Neural progenitor cell (in vitro differentiated cells): ENCODE measurements at regions not wholly inside any gene's neighbourhood (a gene's known extent, or its start where the extent isn't known, plus 50 kb on each side); places are given as distances from the start of the nearest gene placed in this dataset.

ENCODE experiments used
- DNase-seq: peaks from one replicate; pipeline ENCODE4 v3.0.0-alpha.2; 2016; ENCODE audit warnings: low spot score
- H2AFZ ChIP-seq: fragments of 200-600 bp; sonication (generic); replicated peaks from 2 replicates; pipeline ENCODE4 v1.6.1; 2016; ENCODE audit warnings: antibody characterized with exemption
- H3F3A ChIP-seq: fragments of 200-600 bp; sonication (generic); 2 replicates; pipeline ENCODE4 v1.6.1; 2016; ENCODE audit warnings: antibody characterized with exemption, low read depth
- H3K27ac ChIP-seq: fragments of 200-600 bp; sonication (generic); 2 replicates; pipeline ENCODE4 v1.5.1; 2016; ENCODE audit warnings: mild to moderate bottlenecking
- H3K27me3 ChIP-seq: fragments of 200-600 bp; sonication (generic); 2 replicates; pipeline ENCODE4 v1.6.1; 2016; ENCODE audit warnings: mild to moderate bottlenecking, moderate library complexity
- H3K36me3 ChIP-seq: fragments of 200-600 bp; sonication (generic); 2 replicates; pipeline ENCODE4 v1.5.1; 2016
- H3K4me1 ChIP-seq: fragments of 200-600 bp; sonication (generic); 2 replicates; pipeline ENCODE4 v1.6.1; 2016; ENCODE audit warnings: mixed run types
- H3K4me2 ChIP-seq: fragments of 200-600 bp; sonication (generic); 2 replicates; pipeline ENCODE4 v1.6.1; 2016
- H3K4me3 ChIP-seq: fragments of 200-600 bp; sonication (generic); 2 replicates; pipeline ENCODE4 v1.5.1; 2016
- H3K79me2 ChIP-seq: fragments of 200-600 bp; sonication (generic); 2 replicates; pipeline ENCODE4 v1.6.1; 2016; ENCODE audit warnings: low read depth
- H3K9ac ChIP-seq: fragments of 200-600 bp; sonication (generic); 2 replicates; pipeline ENCODE4 v1.6.1; 2016
- H3K9me3 ChIP-seq: fragments of 200-600 bp; sonication (generic); 2 replicates; pipeline ENCODE4 v1.5.1; 2016; ENCODE audit warnings: low read depth
- H4K20me1 ChIP-seq: fragments of 200-600 bp; sonication (generic); 2 replicates; pipeline ENCODE4 v1.6.1; 2016; ENCODE audit warnings: low read depth
- H3K27ac Mint-ChIP-seq: 3 replicates; pipeline ENCODE4 v1.8.0; 2021; ENCODE audit warnings: mixed read lengths
- H3K27me3 Mint-ChIP-seq: 2 replicates; pipeline ENCODE4 v1.8.0; 2022; ENCODE audit warnings: low read depth, mild to moderate bottlenecking, inconsistent platforms, moderate library complexity, mixed read lengths; ENCODE audit not compliant: insufficient read depth
- H3K36me3 Mint-ChIP-seq: 3 replicates; pipeline ENCODE4 v1.8.0; 2021; ENCODE audit warnings: mixed read lengths
- H3K4me1 Mint-ChIP-seq: 3 replicates; pipeline ENCODE4 v1.8.0; 2021; ENCODE audit warnings: mixed read lengths
- H3K4me3 Mint-ChIP-seq: 3 replicates; pipeline ENCODE4 v1.8.0; 2021; ENCODE audit warnings: mild to moderate bottlenecking, moderate library complexity, mixed read lengths
- H3K9me3 Mint-ChIP-seq: 3 replicates; pipeline ENCODE4 v1.8.0; 2020; ENCODE audit warnings: mixed read lengths
- CTCF ChIP-seq: fragments of 200-600 bp; sonication (generic); IDR thresholded peaks from 2 replicates; pipeline ENCODE4 v1.5.1; 2017; ENCODE audit warnings: antibody characterized with exemption, mild to moderate bottlenecking
- EZH2 ChIP-seq: fragments of 200-600 bp; sonication (generic); IDR thresholded peaks from 2 replicates; pipeline ENCODE4 v1.6.1; 2017; ENCODE audit warnings: antibody characterized with exemption, mild to moderate bottlenecking, moderate library complexity
- EZH2phosphoT487 ChIP-seq: fragments of 200-600 bp; sonication (generic); IDR thresholded peaks from 2 replicates; pipeline ENCODE4 v1.6.1; 2017; ENCODE audit warnings: antibody characterized with exemption

- H3K9ac ChIP-seq: no peak overlapping the region
- H3K4me1 ChIP-seq: no peaks in the 10 kb centered on the region
- DNase-seq: no peak
- no peaks in the 10 kb centered on the region for H3K4me1 Mint-ChIP-seq
- H3K36me3 Mint-ChIP-seq: peaks cover 7% of the 10 kb centered on the region
- no peaks in the 10 kb centered on the region for H3K79me2 ChIP-seq
- H3K36me3 ChIP-seq: no peaks in the 10 kb centered on the region
- H3F3A ChIP-seq: no peaks in the 10 kb centered on the region
- TF ChIP-seq EZH2 (no peak), CTCF (no peak), EZH2phosphoT487 (no peak)
- H3K27ac ChIP-seq: no peak overlapping the region
- peaks cover 2% of the 10 kb centered on the region for H3K9me3 Mint-ChIP-seq
- no peak overlapping the region for H2AFZ ChIP-seq
- H3K4me3 Mint-ChIP-seq: no peak overlapping the region
- no peak overlapping the region for H3K4me2 ChIP-seq
- no peak overlapping the region for H3K27ac Mint-ChIP-seq
- H3K4me3 ChIP-seq: no peak overlapping the region
- no peaks in the 10 kb centered on the region for H3K27me3 ChIP-seq
- H3K27me3 Mint-ChIP-seq: peaks cover 3% of the 10 kb centered on the region
- H3K9me3 ChIP-seq: no peaks in the 10 kb centered on the region
- H4K20me1 ChIP-seq: no peaks in the 10 kb centered on the region
These were observed 75.0 kb downstream of the FAT4 start for GRCh38 chr4:125389713-125390112.

GRCh38 chr4:125390126-125390525 lies 75.4 kb downstream of the FAT4 start:
- H4K20me1 ChIP-seq: no peaks in the 10 kb centered on the region
- H3K9me3 ChIP-seq: no peaks in the 10 kb centered on the region
- H3K4me3 ChIP-seq: no peak overlapping the region
- no peaks in the 10 kb centered on the region for H3F3A ChIP-seq
- H3K36me3 ChIP-seq: no peaks in the 10 kb centered on the region
- H3K27me3 ChIP-seq: no peaks in the 10 kb centered on the region
- H3K9ac ChIP-seq: no peak overlapping the region
- peaks cover 3% of the 10 kb centered on the region for H3K27me3 Mint-ChIP-seq
- no peak overlapping the region for H3K27ac ChIP-seq
- no peak overlapping the region for H3K4me3 Mint-ChIP-seq
- H3K4me1 ChIP-seq: no peaks in the 10 kb centered on the region
- H3K4me2 ChIP-seq: no peak overlapping the region
- no peaks in the 10 kb centered on the region for H3K79me2 ChIP-seq
- no peaks in the 10 kb centered on the region for H3K4me1 Mint-ChIP-seq
- peaks cover 2% of the 10 kb centered on the region for H3K9me3 Mint-ChIP-seq
- no peak overlapping the region for H3K27ac Mint-ChIP-seq
- peaks cover 7% of the 10 kb centered on the region for H3K36me3 Mint-ChIP-seq
- no peak for TF ChIP-seq EZH2
- no peak for TF ChIP-seq EZH2phosphoT487
- TF ChIP-seq CTCF: no peak
- H2AFZ ChIP-seq: no peak overlapping the region
- no peak for DNase-seq

GRCh38 chr4:125390727-125391126 lies 76.0 kb downstream of the FAT4 start:
- Histone ChIP-seq H3K27ac (no peak overlapping the region), H3K27me3 (no peaks in the 10 kb centered on the region), H3F3A (no peaks in the 10 kb centered on the region), H3K9me3 (no peaks in the 10 kb centered on the region), H4K20me1 (no peaks in the 10 kb centered on the region), H3K4me2 (no peak overlapping the region), H3K4me1 (no peaks in the 10 kb centered on the region), H3K36me3 (no peaks in the 10 kb centered on the region), H3K4me3 (no peak overlapping the region), H3K9ac (no peak overlapping the region), H3K79me2 (no peaks in the 10 kb centered on the region), H2AFZ (no peak overlapping the region)
- Mint-ChIP-seq H3K4me3 (no peak overlapping the region), H3K4me1 (no peaks in the 10 kb centered on the region), H3K27me3 (peaks cover 3% of the 10 kb centered on the region), H3K27ac (no peak overlapping the region), H3K9me3 (peaks cover 2% of the 10 kb centered on the region), H3K36me3 (peaks cover 7% of the 10 kb centered on the region)
- TF ChIP-seq EZH2 (no peak), CTCF (no peak), EZH2phosphoT487 (no peak)
- no peak for DNase-seq
